Esophagus muscularis mucosa (tissue), 2 donors: ENCODE measurements at regions not wholly inside any gene's neighbourhood (a gene's known extent, or its start where the extent isn't known, plus 50 kb on each side); places are given as distances from the start of the nearest gene placed in this dataset.

ENCODE experiments used
- EP300 ChIP-seq: sonication (generic); formaldehyde crosslinking; IDR thresholded peaks from one replicate; pipeline ENCODE4 v1.6.1; 2017; ENCODE audit warnings: antibody characterized with exemption
- POLR2A ChIP-seq: fragments of 450-650 bp; IDR thresholded peaks from one replicate; pipeline ENCODE4 v1.6.1; 2017; ENCODE audit warnings: antibody characterized with exemption, moderate library complexity, mild to moderate bottlenecking, low read depth

- TF ChIP-seq POLR2A (no peak), EP300 (no peak)
Measured at GRCh38 chr11:39220501-39221230, 2238.8 kb downstream of the LRRC4C start.
